Renal cortex interstitium (tissue), 11 donors: ENCODE measurements at regions not wholly inside any gene's neighbourhood (a gene's known extent, or its start where the extent isn't known, plus 50 kb on each side); places are given as distances from the start of the nearest gene placed in this dataset.
"Not testable (repeated sequence)": the region's sequence is repeated elsewhere in the genome, so short reads cannot be mapped to it uniquely, and the experiment has no call there.

Source experiments
- DNase-seq, 11 donors: peaks; one replicate each; pipeline ENCODE4 v3.0.0-alpha.2; 2013; ENCODE audit warnings: low read depth in 9 of 11, low spot score in 4 of 11; ENCODE audit errors: extremely low read depth in 1 of 11

GRCh38 chr3:163327086-163327485 is 1751.2 kb downstream of the SI start:
- no peak for DNase-seq

GRCh38 chr3:163315786-163316185 is 1762.5 kb downstream of the SI start:
- DNase-seq: no peak

- DNase-seq: no peak
Measured at GRCh38 chr3:163306405-163306804, 1771.9 kb downstream of the SI start.

- no peak for DNase-seq
Measured at GRCh38 chr3:163273694-163274093, 1777.1 kb downstream of the OTOL1 start.

- no peak for DNase-seq
Measured at GRCh38 chr3:163266731-163267130, 1770.1 kb downstream of the OTOL1 start.

GRCh38 chr3:163261618-163262017 is 1765.0 kb downstream of the OTOL1 start:
- no peak for DNase-seq

- DNase-seq: no peak
Measured at GRCh38 chr3:163261056-163261455, 1764.4 kb downstream of the OTOL1 start.

GRCh38 chr3:163218336-163218735 is 1721.7 kb downstream of the OTOL1 start:
- DNase-seq: no peak

- no peak for DNase-seq
Measured at GRCh38 chr3:163213838-163214237, 1717.2 kb downstream of the OTOL1 start.

GRCh38 chr3:163196815-163197374 is 1700.3 kb downstream of the OTOL1 start:
- no peak for DNase-seq

- DNase-seq: no peak
Measured at GRCh38 chr3:163196245-163196644, 1699.6 kb downstream of the OTOL1 start.

- no peak for DNase-seq
Measured at GRCh38 chr3:163185721-163186350, 1689.2 kb downstream of the OTOL1 start.

GRCh38 chr3:163175970-163176369 is 1679.4 kb downstream of the OTOL1 start:
- no peak for DNase-seq

GRCh38 chr3:163172513-163172912 is 1675.9 kb downstream of the OTOL1 start:
- not testable (repeated sequence) for DNase-seq

- DNase-seq: no peak
Measured at GRCh38 chr3:163166197-163166596, 1669.6 kb downstream of the OTOL1 start.

- no peak for DNase-seq
Measured at GRCh38 chr3:163159306-163159705, 1662.7 kb downstream of the OTOL1 start.

- DNase-seq: no peak
Measured at GRCh38 chr3:163139600-163139999, 1643.0 kb downstream of the OTOL1 start.

- DNase-seq: no peak
Measured at GRCh38 chr3:163138258-163138657, 1641.7 kb downstream of the OTOL1 start.

- no peak for DNase-seq
Measured at GRCh38 chr3:163132111-163132510, 1635.5 kb downstream of the OTOL1 start.

GRCh38 chr3:163129287-163129686 is 1632.7 kb downstream of the OTOL1 start:
- DNase-seq: no peak

GRCh38 chr3:163126115-163126514 is 1629.5 kb downstream of the OTOL1 start:
- DNase-seq: no peak
